MM.1S (cell line): ENCODE measurements at regions not wholly inside any gene's neighbourhood (a gene's known extent, or its start where the extent isn't known, plus 50 kb on each side); places are given as distances from the start of the nearest gene placed in this dataset.

ENCODE experiments used
- DNase-seq: peaks from one replicate; pipeline ENCODE4 v3.0.0-alpha.2; 2015
- H2AFZ ChIP-seq: fragments of 300-600 bp; sonication (generic); 2 replicates; pipeline ENCODE4 v1.6.0; 2016; ENCODE audit warnings: antibody characterized with exemption, low read length
- H3F3A ChIP-seq: fragments of 300-600 bp; sonication (generic); 2 replicates; pipeline ENCODE4 v1.6.1; 2016; ENCODE audit warnings: mild to moderate bottlenecking, antibody characterized with exemption, low read length, moderate library complexity, mixed read lengths; ENCODE audit not compliant: insufficient read depth
- H3K27ac ChIP-seq: fragments of 300-600 bp; sonication (generic); 2 replicates; pipeline ENCODE4 v1.5.1; 2016; ENCODE audit warnings: mild to moderate bottlenecking, low read length
- H3K27me3 ChIP-seq: fragments of 300-600 bp; sonication (generic); replicated peaks from 2 replicates; pipeline ENCODE4 v1.6.0; 2016; ENCODE audit warnings: low read length; ENCODE audit not compliant: insufficient read depth
- H3K36me3 ChIP-seq: fragments of 300-600 bp; sonication (generic); replicated peaks from 2 replicates; pipeline ENCODE4 v1.6.1; 2016; ENCODE audit warnings: mild to moderate bottlenecking, low read length, mixed read lengths; ENCODE audit not compliant: insufficient read depth
- H3K4me1 ChIP-seq: fragments of 300-600 bp; sonication (generic); 2 replicates; pipeline ENCODE4 v1.6.1; 2016; ENCODE audit warnings: low read length, mixed read lengths
- H3K4me2 ChIP-seq: fragments of 300-600 bp; sonication (generic); 2 replicates; pipeline ENCODE4 v1.6.0; 2016; ENCODE audit warnings: low read depth, low read length
- H3K4me3 ChIP-seq: fragments of 300-600 bp; sonication (generic); 2 replicates; pipeline ENCODE4 v1.5.1; 2016; ENCODE audit warnings: low read length, mixed read lengths
- H3K79me2 ChIP-seq: fragments of 300-600 bp; sonication (generic); 2 replicates; pipeline ENCODE4 v1.6.1; 2016; ENCODE audit warnings: mixed run types, low read length, mixed read lengths
- H3K9ac ChIP-seq: fragments of 300-600 bp; sonication (generic); 2 replicates; pipeline ENCODE4 v1.6.1; 2016; ENCODE audit warnings: low read length, mixed read lengths
- H3K9me2 ChIP-seq: fragments of 300-600 bp; sonication (generic); replicated peaks from 2 replicates; pipeline ENCODE4 v1.6.1; 2016; ENCODE audit warnings: mild to moderate bottlenecking, low read length, mixed read lengths; ENCODE audit not compliant: insufficient read depth
- H3K9me3 ChIP-seq: fragments of 300-600 bp; sonication (generic); replicated peaks from 2 replicates; pipeline ENCODE4 v1.6.1; 2016; ENCODE audit warnings: mild to moderate bottlenecking, low read length, mixed read lengths; ENCODE audit not compliant: insufficient read depth
- H4K20me1 ChIP-seq: fragments of 300-600 bp; sonication (generic); 2 replicates; pipeline ENCODE4 v1.6.1; 2016; ENCODE audit warnings: mild to moderate bottlenecking, low read length, moderate library complexity, mixed read lengths; ENCODE audit not compliant: insufficient read depth
- EZH2 ChIP-seq: fragments of 300-600 bp; sonication (generic); optimal IDR thresholded peaks from 2 replicates; pipeline ENCODE3; 2017; ENCODE audit warnings: low read depth, mild to moderate bottlenecking, antibody characterized with exemption, low read length, mixed read lengths
- EZH2phosphoT487 ChIP-seq: fragments of 300-600 bp; sonication (generic); IDR thresholded peaks from 2 replicates; pipeline ENCODE4 v1.6.1; 2018; ENCODE audit warnings: antibody characterized with exemption, low read length
- TF ChIP-seq, protein P1 (sequence below): fragments of 300-600 bp; sonication (generic); IDR thresholded peaks from 2 replicates; pipeline ENCODE4 v1.5.1; 2016; ENCODE audit warnings: antibody characterized with exemption, low read length, mixed read lengths

DNA sequence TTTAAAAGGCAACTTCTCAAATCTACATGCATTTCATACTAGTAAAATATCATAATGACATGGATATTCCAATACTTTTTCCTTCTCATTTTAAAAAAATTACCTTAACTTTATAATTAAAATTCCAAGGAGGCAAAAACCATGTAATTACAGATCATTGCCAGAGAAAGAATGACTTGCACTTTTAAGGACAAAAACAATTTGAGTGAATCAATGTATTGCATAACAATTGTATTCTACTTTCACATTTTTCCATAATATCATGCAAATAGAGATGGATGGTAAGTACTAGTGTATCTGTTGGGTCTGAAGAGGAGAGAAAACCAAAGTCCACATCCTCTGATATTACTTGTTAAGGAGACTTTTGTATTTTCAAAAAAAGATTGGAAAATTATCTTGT lies 89.5 kb upstream of the NCK2 start:
- no peaks in the 10 kb centered on the region for H3F3A ChIP-seq
- H3K4me3 ChIP-seq = no peak overlapping the region
- no peak for DNase-seq
- no peaks in the 10 kb centered on the region for H3K79me2 ChIP-seq
- no peak for TF ChIP-seq EZH2
- TF ChIP-seq, protein P1, sequence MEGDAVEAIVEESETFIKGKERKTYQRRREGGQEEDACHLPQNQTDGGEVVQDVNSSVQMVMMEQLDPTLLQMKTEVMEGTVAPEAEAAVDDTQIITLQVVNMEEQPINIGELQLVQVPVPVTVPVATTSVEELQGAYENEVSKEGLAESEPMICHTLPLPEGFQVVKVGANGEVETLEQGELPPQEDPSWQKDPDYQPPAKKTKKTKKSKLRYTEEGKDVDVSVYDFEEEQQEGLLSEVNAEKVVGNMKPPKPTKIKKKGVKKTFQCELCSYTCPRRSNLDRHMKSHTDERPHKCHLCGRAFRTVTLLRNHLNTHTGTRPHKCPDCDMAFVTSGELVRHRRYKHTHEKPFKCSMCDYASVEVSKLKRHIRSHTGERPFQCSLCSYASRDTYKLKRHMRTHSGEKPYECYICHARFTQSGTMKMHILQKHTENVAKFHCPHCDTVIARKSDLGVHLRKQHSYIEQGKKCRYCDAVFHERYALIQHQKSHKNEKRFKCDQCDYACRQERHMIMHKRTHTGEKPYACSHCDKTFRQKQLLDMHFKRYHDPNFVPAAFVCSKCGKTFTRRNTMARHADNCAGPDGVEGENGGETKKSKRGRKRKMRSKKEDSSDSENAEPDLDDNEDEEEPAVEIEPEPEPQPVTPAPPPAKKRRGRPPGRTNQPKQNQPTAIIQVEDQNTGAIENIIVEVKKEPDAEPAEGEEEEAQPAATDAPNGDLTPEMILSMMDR = no peak
- no peak for TF ChIP-seq EZH2phosphoT487
- no peak overlapping the region for H3K9ac ChIP-seq
- H2AFZ ChIP-seq = no peak overlapping the region
- no peak overlapping the region for H3K27ac ChIP-seq
- no peaks in the 10 kb centered on the region for H3K27me3 ChIP-seq
- H3K9me3 ChIP-seq = no peaks in the 10 kb centered on the region
- H3K4me2 ChIP-seq = no peak overlapping the region
- H3K4me1 ChIP-seq = no peaks in the 10 kb centered on the region
- H3K36me3 ChIP-seq = no peaks in the 10 kb centered on the region
- no peaks in the 10 kb centered on the region for H3K9me2 ChIP-seq
- no peaks in the 10 kb centered on the region for H4K20me1 ChIP-seq

DNA sequence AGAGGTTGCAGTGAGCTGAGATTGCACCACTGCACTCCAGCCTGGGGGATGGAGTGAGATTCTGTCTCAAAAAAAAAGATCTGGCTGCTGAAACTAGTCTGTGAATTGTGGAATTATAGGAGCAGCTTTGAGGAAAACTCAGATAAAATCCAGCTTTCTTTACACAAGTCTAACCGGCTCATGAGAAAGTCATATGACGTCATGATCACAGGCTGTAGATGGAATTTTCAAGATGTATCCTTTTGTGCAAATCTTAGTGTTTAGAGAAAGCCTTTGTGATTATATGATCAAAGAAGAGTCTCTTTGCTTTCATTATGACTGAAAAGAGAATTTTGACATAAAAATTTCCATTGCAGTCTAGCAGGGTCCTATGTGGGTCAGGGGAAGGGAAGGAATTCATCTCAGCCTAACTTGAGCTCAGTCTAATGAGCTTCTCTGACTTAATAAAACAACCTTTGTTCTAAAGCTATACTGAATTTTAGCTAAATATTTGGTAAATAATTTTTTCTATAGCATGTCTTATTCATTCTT lies 90.2 kb upstream of the NCK2 start:
- no peak overlapping the region for H3K4me2 ChIP-seq
- no peak overlapping the region for H3K27ac ChIP-seq
- H3K9me2 ChIP-seq = no peaks in the 10 kb centered on the region
- TF ChIP-seq EZH2phosphoT487 (no peak), EZH2 (no peak)
- TF ChIP-seq, protein P1 = no peak
- H3F3A ChIP-seq = no peaks in the 10 kb centered on the region
- H2AFZ ChIP-seq = no peak overlapping the region
- no peak overlapping the region for H3K4me3 ChIP-seq
- H3K27me3 ChIP-seq = no peaks in the 10 kb centered on the region
- no peaks in the 10 kb centered on the region for H3K4me1 ChIP-seq
- no peaks in the 10 kb centered on the region for H3K79me2 ChIP-seq
- no peaks in the 10 kb centered on the region for H3K36me3 ChIP-seq
- no peak for DNase-seq
- no peaks in the 10 kb centered on the region for H4K20me1 ChIP-seq
- H3K9me3 ChIP-seq = no peaks in the 10 kb centered on the region
- H3K9ac ChIP-seq = no peak overlapping the region

DNA sequence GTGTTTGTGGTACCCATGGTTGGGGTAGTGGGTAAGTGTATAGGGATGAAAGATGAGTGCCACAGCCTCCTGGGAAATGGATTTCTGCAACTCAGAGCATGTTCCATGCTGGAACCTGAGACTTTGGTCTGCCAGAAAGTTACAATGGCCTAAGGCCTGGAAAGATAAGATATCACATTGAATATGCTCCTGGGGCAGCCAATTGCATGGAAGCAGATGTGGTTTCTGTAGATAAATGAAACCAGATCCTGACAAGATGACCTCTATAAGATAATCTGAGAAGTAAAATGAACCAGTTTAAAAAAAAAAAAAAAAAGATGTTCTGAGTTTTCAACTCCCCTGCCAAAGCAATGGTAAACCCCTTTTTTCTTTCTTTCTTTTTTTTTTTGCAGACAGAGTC lies 91.4 kb upstream of the NCK2 start:
- TF ChIP-seq, protein P1 = no peak
- TF ChIP-seq EZH2phosphoT487 = no peak
- TF ChIP-seq EZH2 = no peak
- no peak for DNase-seq
- H3K27me3 ChIP-seq = no peaks in the 10 kb centered on the region
- H3K79me2 ChIP-seq = no peaks in the 10 kb centered on the region
- H2AFZ ChIP-seq = no peak overlapping the region
- H4K20me1 ChIP-seq = no peaks in the 10 kb centered on the region
- no peaks in the 10 kb centered on the region for H3K36me3 ChIP-seq
- no peak overlapping the region for H3K9ac ChIP-seq
- no peaks in the 10 kb centered on the region for H3F3A ChIP-seq
- H3K4me2 ChIP-seq = no peak overlapping the region
- no peaks in the 10 kb centered on the region for H3K9me3 ChIP-seq
- no peaks in the 10 kb centered on the region for H3K4me1 ChIP-seq
- no peaks in the 10 kb centered on the region for H3K9me2 ChIP-seq
- no peak overlapping the region for H3K27ac ChIP-seq
- H3K4me3 ChIP-seq = no peak overlapping the region
